ENCODE measurements at regions not wholly inside any gene's neighbourhood (a gene's known extent, or its start where the extent isn't known, plus 50 kb on each side); places are given as distances from the start of the nearest gene placed in this dataset.

GRCh38 chr6:115782612-115783011 is 278.1 kb downstream of the FRK start:
- Histone ChIP-seq H3K27me3 (replicated peaks; ENCODE audit: insufficient read depth, low read depth, low read length, poor library complexity) (no peaks in the 10 kb centered on the region), H3K4me1 (ENCODE audit: insufficient read depth, low read length, poor library complexity, severe bottlenecking) (no peaks in the 10 kb centered on the region), H3K27ac (ENCODE audit: low read depth, low read length, poor library complexity, severe bottlenecking) (no peak overlapping the region), H3K4me3 (ENCODE audit: low read depth, low read length, poor library complexity, severe bottlenecking) (no peak overlapping the region), H3K9me3 (ENCODE audit: low read depth, low read length, poor library complexity, severe bottlenecking) (no peaks in the 10 kb centered on the region), H3K36me3 (ENCODE audit: insufficient read depth, low read length, poor library complexity, severe bottlenecking) (no peaks in the 10 kb centered on the region)
- CTCF ChIA-PET, result no interaction called here
- POLR2A ChIA-PET (ENCODE audit: low non-redundant PET), result no interaction called here
- intact Hi-C loops (cut with micrococcal nuclease; ENCODE audit: unreplicated experiment), result no loop called here
- no TSS peak for BruUV-seq (replicated peaks)
- TF ChIP-seq EZH2 (IDR thresholded peaks at IDR 0.05; ENCODE audit: borderline replicate concordance, low read depth, low read length, poor library complexity, severe bottlenecking), result no peak
- TF ChIP-seq, protein P1, sequence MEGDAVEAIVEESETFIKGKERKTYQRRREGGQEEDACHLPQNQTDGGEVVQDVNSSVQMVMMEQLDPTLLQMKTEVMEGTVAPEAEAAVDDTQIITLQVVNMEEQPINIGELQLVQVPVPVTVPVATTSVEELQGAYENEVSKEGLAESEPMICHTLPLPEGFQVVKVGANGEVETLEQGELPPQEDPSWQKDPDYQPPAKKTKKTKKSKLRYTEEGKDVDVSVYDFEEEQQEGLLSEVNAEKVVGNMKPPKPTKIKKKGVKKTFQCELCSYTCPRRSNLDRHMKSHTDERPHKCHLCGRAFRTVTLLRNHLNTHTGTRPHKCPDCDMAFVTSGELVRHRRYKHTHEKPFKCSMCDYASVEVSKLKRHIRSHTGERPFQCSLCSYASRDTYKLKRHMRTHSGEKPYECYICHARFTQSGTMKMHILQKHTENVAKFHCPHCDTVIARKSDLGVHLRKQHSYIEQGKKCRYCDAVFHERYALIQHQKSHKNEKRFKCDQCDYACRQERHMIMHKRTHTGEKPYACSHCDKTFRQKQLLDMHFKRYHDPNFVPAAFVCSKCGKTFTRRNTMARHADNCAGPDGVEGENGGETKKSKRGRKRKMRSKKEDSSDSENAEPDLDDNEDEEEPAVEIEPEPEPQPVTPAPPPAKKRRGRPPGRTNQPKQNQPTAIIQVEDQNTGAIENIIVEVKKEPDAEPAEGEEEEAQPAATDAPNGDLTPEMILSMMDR (conservative IDR thresholded peaks at IDR 0.05; ENCODE audit: low read depth, low read length), result no peak
- no peak for DNase-seq (ENCODE audit: low spot score)

DNA sequence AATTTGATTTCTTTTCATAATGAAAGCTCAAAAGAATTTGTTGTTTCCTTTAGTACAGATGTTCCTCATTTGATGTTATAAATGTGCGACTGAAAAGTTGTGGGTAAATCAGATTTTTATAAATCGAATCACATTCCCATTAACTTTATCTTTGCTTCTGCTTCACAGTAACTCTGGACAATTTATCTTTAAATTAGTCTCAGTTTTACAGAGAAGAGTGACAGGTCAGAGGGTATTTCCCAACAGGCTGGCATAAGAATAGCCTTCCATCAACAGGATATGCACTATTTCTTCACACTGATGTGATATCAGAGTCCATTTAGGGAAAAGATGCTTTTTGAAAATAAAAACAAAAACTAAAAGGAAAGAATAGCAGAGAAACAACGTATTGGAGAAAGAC is 286.9 kb downstream of the FRK start:
- Histone ChIP-seq H3K4me3 (ENCODE audit: low read depth, low read length, poor library complexity, severe bottlenecking) (no peak overlapping the region), H3K4me1 (ENCODE audit: insufficient read depth, low read length, poor library complexity, severe bottlenecking) (no peaks in the 10 kb centered on the region), H3K27ac (ENCODE audit: low read depth, low read length, poor library complexity, severe bottlenecking) (no peak overlapping the region), H3K27me3 (replicated peaks; ENCODE audit: insufficient read depth, low read depth, low read length, poor library complexity) (no peaks in the 10 kb centered on the region), H3K9me3 (ENCODE audit: low read depth, low read length, poor library complexity, severe bottlenecking) (no peaks in the 10 kb centered on the region), H3K36me3 (ENCODE audit: insufficient read depth, low read length, poor library complexity, severe bottlenecking) (no peaks in the 10 kb centered on the region)
- ChIA-PET POLR2A (ENCODE audit: low non-redundant PET) (no interaction called here), CTCF (no interaction called here)
- DNase-seq (ENCODE audit: low spot score), result no peak
- intact Hi-C loops (cut with micrococcal nuclease; ENCODE audit: unreplicated experiment), result no loop called here
- BruUV-seq (replicated peaks), result no TSS peak
- TF ChIP-seq, protein P1 (conservative IDR thresholded peaks at IDR 0.05; ENCODE audit: low read depth, low read length), result no peak
- no peak for TF ChIP-seq EZH2 (IDR thresholded peaks at IDR 0.05; ENCODE audit: borderline replicate concordance, low read depth, low read length, poor library complexity, severe bottlenecking)

DNA sequence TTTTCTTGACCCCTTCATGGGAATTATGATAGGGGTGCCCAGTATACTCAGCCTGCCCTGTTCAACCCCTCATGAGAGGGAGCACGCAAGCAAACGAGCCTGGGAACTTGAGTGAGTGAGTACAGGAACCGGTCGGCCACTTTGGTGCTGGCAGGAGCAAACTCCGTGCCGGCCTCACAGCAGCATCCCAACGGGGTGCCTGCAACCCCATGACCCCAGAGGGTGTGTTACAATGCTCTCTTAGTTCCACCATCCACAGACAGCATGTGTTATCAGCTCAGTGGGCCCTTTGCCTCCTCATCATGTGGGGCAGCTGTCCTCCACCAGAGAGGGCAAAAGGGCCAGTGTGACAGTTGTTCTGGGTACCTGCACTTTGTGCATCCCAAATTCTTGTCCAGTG is 289.8 kb downstream of the FRK start:
- ChIA-PET CTCF (no interaction called here), POLR2A (ENCODE audit: low non-redundant PET) (no interaction called here)
- TF ChIP-seq, protein P1 (conservative IDR thresholded peaks at IDR 0.05; ENCODE audit: low read depth, low read length), result no peak
- TF ChIP-seq EZH2 (IDR thresholded peaks at IDR 0.05; ENCODE audit: borderline replicate concordance, low read depth, low read length, poor library complexity, severe bottlenecking), result no peak
- no peaks in the 10 kb centered on the region for H3K4me1 ChIP-seq (ENCODE audit: insufficient read depth, low read length, poor library complexity, severe bottlenecking)
- no peaks in the 10 kb centered on the region for H3K36me3 ChIP-seq (ENCODE audit: insufficient read depth, low read length, poor library complexity, severe bottlenecking)
- H3K27me3 ChIP-seq (replicated peaks; ENCODE audit: insufficient read depth, low read depth, low read length, poor library complexity), result no peaks in the 10 kb centered on the region
- DNase-seq (ENCODE audit: low spot score), result no peak
- H3K4me3 ChIP-seq (ENCODE audit: low read depth, low read length, poor library complexity, severe bottlenecking), result no peak overlapping the region
- BruUV-seq (replicated peaks), result no TSS peak
- no peaks in the 10 kb centered on the region for H3K9me3 ChIP-seq (ENCODE audit: low read depth, low read length, poor library complexity, severe bottlenecking)
- H3K27ac ChIP-seq (ENCODE audit: low read depth, low read length, poor library complexity, severe bottlenecking), result no peak overlapping the region
- intact Hi-C loops (cut with micrococcal nuclease; ENCODE audit: unreplicated experiment), result no loop called here

Measured in A673 (cell line).